ENCODE measurements at regions not wholly inside any gene's neighbourhood (a gene's known extent, or its start where the extent isn't known, plus 50 kb on each side); places are given as distances from the start of the nearest gene placed in this dataset.

DNA sequence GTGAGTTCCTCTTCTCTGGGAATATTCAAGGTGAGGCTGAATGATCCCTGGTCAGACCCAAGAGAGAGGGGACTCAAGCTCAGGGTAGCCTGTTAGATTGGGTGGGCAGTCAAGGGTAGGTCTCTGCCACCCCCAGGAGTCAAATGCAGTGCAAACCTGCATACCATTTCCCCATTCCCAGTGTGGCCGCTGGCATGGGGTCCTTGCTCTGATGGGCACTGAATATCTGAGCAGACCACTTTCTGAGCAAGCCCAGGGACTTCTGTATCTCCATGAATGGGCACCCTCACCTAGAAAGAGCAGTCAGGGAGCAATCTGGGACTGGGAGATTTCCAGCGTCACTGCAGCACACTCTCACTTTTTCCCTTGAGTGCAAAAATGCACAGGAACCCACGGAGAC lies 573.7 kb downstream of the BCL11B start:
- ATAC-seq (ENCODE audit: low read depth) (no peak), DNase-seq (no peak)
- Histone ChIP-seq H3K4me1 (ENCODE audit: control insufficient read depth, insufficient read depth, low read length) (no peaks in the 10 kb centered on the region), H3K4ac (ENCODE audit: low read depth, low read length) (no peak overlapping the region), H3K9me1 (ENCODE audit: insufficient read depth, low read length) (no peaks in the 10 kb centered on the region), H3K79me1 (ENCODE audit: low read depth in 1 of 2, low read length in 2 of 2) (no peaks in the 10 kb centered on the region), H3K23ac (ENCODE audit: low read depth, low read length) (no peak overlapping the region), H2BK120ac (ENCODE audit: low read depth, low read length) (no peak overlapping the region), H2BK15ac (ENCODE audit: low read depth, low read length) (no peak overlapping the region), H2AK5ac (ENCODE audit: low read depth, low read length) (no peak overlapping the region), H3K56ac (ENCODE audit: extremely low read depth, insufficient read depth, low read length) (no peak overlapping the region), H3K4me3 (ENCODE audit: insufficient read depth, low read depth, low read length) (no peak overlapping the region), H2BK20ac (ENCODE audit: low read depth, low read length) (no peak overlapping the region), H3K4me2 (ENCODE audit: low read depth, low read length) (no peak overlapping the region), H2AFZ (replicated peaks; ENCODE audit: low read length, poor library complexity) (no peak overlapping the region), H3K18ac (ENCODE audit: low read depth, low read length) (no peak overlapping the region), H4K20me1 (ENCODE audit: insufficient read depth, low read length) (no peaks in the 10 kb centered on the region), H4K91ac (ENCODE audit: insufficient read depth, low read depth, low read length) (no peak overlapping the region), H3K9me3 (ENCODE audit: control insufficient read depth, insufficient read depth, low read length) (peaks cover 21% of the 10 kb centered on the region), H4K5ac (ENCODE audit: low read depth, low read length) (no peak overlapping the region), H2AK9ac (replicated peaks; ENCODE audit: low read depth, low read length, poor library complexity) (no peak overlapping the region), H3K9ac (ENCODE audit: low read depth, low read length) (no peak overlapping the region), H3K27me3 (ENCODE audit: control insufficient read depth, insufficient read depth, low read length) (no peaks in the 10 kb centered on the region), H4K8ac (ENCODE audit: low read depth in 2 of 2, low read length in 2 of 2) (no peak overlapping the region), H2BK5ac (ENCODE audit: low read depth, low read length, poor library complexity, severe bottlenecking) (no peak overlapping the region), H3K14ac (replicated peaks; ENCODE audit: low read depth, low read length) (no peak overlapping the region), H3K27ac (ENCODE audit: insufficient read depth, low read length) (no peak overlapping the region), H3K36me3 (ENCODE audit: control insufficient read depth, insufficient read depth, low read length) (no peaks in the 10 kb centered on the region)
- no peak for TF ChIP-seq POLR2A (IDR thresholded peaks at IDR 0.05; ENCODE audit: low read depth, low read length)
- TF ChIP-seq FOS (IDR thresholded peaks at IDR 0.05; ENCODE audit: low read depth, low read length): no peak
- TF ChIP-seq MXI1 (IDR thresholded peaks at IDR 0.05; ENCODE audit: borderline replicate concordance, low read depth, low read length): no peak
- TF ChIP-seq RFX5 (IDR thresholded peaks at IDR 0.05; ENCODE audit: low read depth, low read length): no peak
- no peak for TF ChIP-seq BHLHE40 (IDR thresholded peaks at IDR 0.05; ENCODE audit: low read depth, low read length)
- in situ Hi-C loops (cut with MboI; ENCODE audit: low sequenced_read_pairs): no loop called here
- ChIA-PET CTCF (no interaction called here), POLR2A (ENCODE audit: unreplicated experiment) (no interaction called here)
- BruUV-seq (replicated peaks): no TSS peak
- intact Hi-C loops (cut with micrococcal nuclease): no loop called here
- WGBS, 2 experiments (ENCODE audit: extremely low coverage in 2 of 2, insufficient read length in 1 of 2): 0% methylated on average over 1 of the region's 3 CpGs; no CpG with 5 or more reads in 1 of the 2 experiments
- dilution Hi-C loops (cut with HindIII; ENCODE audit: low sequenced_read_pairs, unreplicated experiment): no loop called here

Data from IMR-90 (cell line).